Calu3 (cell line): ENCODE measurements at regions not wholly inside any gene's neighbourhood (a gene's known extent, or its start where the extent isn't known, plus 50 kb on each side); places are given as distances from the start of the nearest gene placed in this dataset.

Source experiments
- BruUV-seq: library from RNA; stranded (reverse); fragments of 400-500 nt; replicated peaks from 2 replicates; lab custom pipeline; 2021; lab: Mats Ljungman, UMichigan
- CTCF ChIA-PET: fragments of 300-600 bp; sonication (Branson Sonifier 250); formaldehyde crosslinking; loops from one replicate; lab custom pipeline; 2022; ENCODE audit warnings: antibody characterized with exemption; lab: Charles Lee
- DNase-seq: peaks from one replicate; pipeline ENCODE4 v3.0.0; 2022
- H3K27ac Mint-ChIP-seq: one replicate; pipeline ENCODE4 v1.8.0; 2022; ENCODE audit warnings: mixed read lengths; ENCODE audit not compliant: unreplicated experiment
- H3K27me3 Mint-ChIP-seq: one replicate; pipeline ENCODE4 v1.8.0; 2022; ENCODE audit warnings: mixed read lengths; ENCODE audit not compliant: unreplicated experiment
- H3K36me3 Mint-ChIP-seq: one replicate; pipeline ENCODE4 v1.8.0; 2022; ENCODE audit warnings: mild to moderate bottlenecking, moderate library complexity, mixed read lengths; ENCODE audit not compliant: insufficient read depth, unreplicated experiment
- H3K4me1 Mint-ChIP-seq: one replicate; pipeline ENCODE4 v1.8.0; 2022; ENCODE audit warnings: mild to moderate bottlenecking, low read depth, mixed read lengths; ENCODE audit not compliant: unreplicated experiment
- H3K4me3 Mint-ChIP-seq: one replicate; pipeline ENCODE4 v1.8.0; 2022; ENCODE audit warnings: mild to moderate bottlenecking, low read depth, moderate library complexity, mixed read lengths; ENCODE audit not compliant: unreplicated experiment
- H3K9me3 Mint-ChIP-seq: one replicate; pipeline ENCODE4 v1.8.0; 2022; ENCODE audit warnings: low read depth, mixed read lengths; ENCODE audit not compliant: unreplicated experiment
- CTCF ChIP-seq: fragments of 200-600 bp; IDR thresholded peaks from one replicate; pipeline ENCODE4 v1.8.0; 2022; ENCODE audit warnings: antibody characterized with exemption; ENCODE audit not compliant: unreplicated experiment
- intact Hi-C: fragments of 100-400 bp; cut with micrococcal nuclease; formaldehyde crosslinking; loops from one replicate; pipeline ENCODE4 v1.10.0; 2022; ENCODE audit not compliant: unreplicated experiment

GRCh38 chr20:20888266-20888656 lies 175.8 kb upstream of the RALGAPA2 start:
- no TSS peak for BruUV-seq
- intact Hi-C loops, result no loop called here
- H3K4me1 Mint-ChIP-seq, result no peaks in the 10 kb centered on the region
- DNase-seq, result no peak
- H3K36me3 Mint-ChIP-seq, result no peaks in the 10 kb centered on the region
- CTCF ChIA-PET, result no interaction called here
- H3K27me3 Mint-ChIP-seq, result peaks cover 11% of the 10 kb centered on the region
- no peak for TF ChIP-seq CTCF
- H3K4me3 Mint-ChIP-seq, result no peak overlapping the region
- no peak overlapping the region for H3K27ac Mint-ChIP-seq
- H3K9me3 Mint-ChIP-seq, result no peaks in the 10 kb centered on the region

GRCh38 chr20:20887593-20888265 lies 175.3 kb upstream of the RALGAPA2 start:
- CTCF ChIA-PET, result no interaction called here
- H3K27ac Mint-ChIP-seq, result no peak overlapping the region
- no peaks in the 10 kb centered on the region for H3K9me3 Mint-ChIP-seq

GRCh38 chr20:20881808-20882207 lies 169.4 kb upstream of the RALGAPA2 start:
- intact Hi-C loops, result no loop called here
- CTCF ChIA-PET, result no interaction called here
- no peak for DNase-seq
- H3K4me1 Mint-ChIP-seq, result no peaks in the 10 kb centered on the region
- no peak overlapping the region for H3K27ac Mint-ChIP-seq
- TF ChIP-seq CTCF, result no peak
- no peaks in the 10 kb centered on the region for H3K36me3 Mint-ChIP-seq
- no TSS peak for BruUV-seq
- no peak overlapping the region for H3K4me3 Mint-ChIP-seq
- no peaks in the 10 kb centered on the region for H3K9me3 Mint-ChIP-seq
- peaks cover 12% of the 10 kb centered on the region for H3K27me3 Mint-ChIP-seq

More at GRCh38 chr20:20887593-20888265, 175.3 kb upstream of the RALGAPA2 start:
- Mint-ChIP-seq H3K36me3 (no peaks in the 10 kb centered on the region), H3K4me3 (no peak overlapping the region), H3K4me1 (no peaks in the 10 kb centered on the region), H3K27me3 (peaks cover 12% of the 10 kb centered on the region)
- BruUV-seq, result no TSS peak
- intact Hi-C loops, result no loop called here
- no peak for TF ChIP-seq CTCF
- no peak for DNase-seq

- no peaks in the 10 kb centered on the region for H3K36me3 Mint-ChIP-seq
- CTCF ChIA-PET, result no interaction called here
- peaks cover 2% of the 10 kb centered on the region for H3K27me3 Mint-ChIP-seq
- H3K27ac Mint-ChIP-seq, result no peak overlapping the region
- no peaks in the 10 kb centered on the region for H3K9me3 Mint-ChIP-seq
- DNase-seq, result no peak
- TF ChIP-seq CTCF, result no peak
- no TSS peak for BruUV-seq
- H3K4me1 Mint-ChIP-seq, result no peaks in the 10 kb centered on the region
- no peak overlapping the region for H3K4me3 Mint-ChIP-seq
- intact Hi-C loops, result no loop called here
Observed at GRCh38 chr20:20877079-20877478, 164.6 kb upstream of the RALGAPA2 start.
